ENCODE measurements at regions not wholly inside any gene's neighbourhood (a gene's known extent, or its start where the extent isn't known, plus 50 kb on each side); places are given as distances from the start of the nearest gene placed in this dataset.

- TF ChIP-seq, protein P1, sequence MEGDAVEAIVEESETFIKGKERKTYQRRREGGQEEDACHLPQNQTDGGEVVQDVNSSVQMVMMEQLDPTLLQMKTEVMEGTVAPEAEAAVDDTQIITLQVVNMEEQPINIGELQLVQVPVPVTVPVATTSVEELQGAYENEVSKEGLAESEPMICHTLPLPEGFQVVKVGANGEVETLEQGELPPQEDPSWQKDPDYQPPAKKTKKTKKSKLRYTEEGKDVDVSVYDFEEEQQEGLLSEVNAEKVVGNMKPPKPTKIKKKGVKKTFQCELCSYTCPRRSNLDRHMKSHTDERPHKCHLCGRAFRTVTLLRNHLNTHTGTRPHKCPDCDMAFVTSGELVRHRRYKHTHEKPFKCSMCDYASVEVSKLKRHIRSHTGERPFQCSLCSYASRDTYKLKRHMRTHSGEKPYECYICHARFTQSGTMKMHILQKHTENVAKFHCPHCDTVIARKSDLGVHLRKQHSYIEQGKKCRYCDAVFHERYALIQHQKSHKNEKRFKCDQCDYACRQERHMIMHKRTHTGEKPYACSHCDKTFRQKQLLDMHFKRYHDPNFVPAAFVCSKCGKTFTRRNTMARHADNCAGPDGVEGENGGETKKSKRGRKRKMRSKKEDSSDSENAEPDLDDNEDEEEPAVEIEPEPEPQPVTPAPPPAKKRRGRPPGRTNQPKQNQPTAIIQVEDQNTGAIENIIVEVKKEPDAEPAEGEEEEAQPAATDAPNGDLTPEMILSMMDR (IDR thresholded peaks at IDR 0.05) = no peak
- ATAC-seq (no peak), DNase-seq (no peak)
- intact Hi-C loops (cut with DNase I) = no loop called here
- Histone ChIP-seq H3K27ac (no peak overlapping the region), H3K27me3 (peaks cover 0 to 9% (median 0%) of the 10 kb centered on the region in 7 donors), H3K36me3 (no peaks in the 10 kb centered on the region), H3K4me3 (no peak overlapping the region), H3K4me1 (no peaks in the 10 kb centered on the region), H3K9me3 (no peaks in the 10 kb centered on the region)
- WGBS, 2 donors = 64 to 70% methylated on average over 2 of the region's 2 CpGs
Measured at GRCh38 chr20:43265449-43265848, 75.7 kb upstream of the PTPRT start.

DNA sequence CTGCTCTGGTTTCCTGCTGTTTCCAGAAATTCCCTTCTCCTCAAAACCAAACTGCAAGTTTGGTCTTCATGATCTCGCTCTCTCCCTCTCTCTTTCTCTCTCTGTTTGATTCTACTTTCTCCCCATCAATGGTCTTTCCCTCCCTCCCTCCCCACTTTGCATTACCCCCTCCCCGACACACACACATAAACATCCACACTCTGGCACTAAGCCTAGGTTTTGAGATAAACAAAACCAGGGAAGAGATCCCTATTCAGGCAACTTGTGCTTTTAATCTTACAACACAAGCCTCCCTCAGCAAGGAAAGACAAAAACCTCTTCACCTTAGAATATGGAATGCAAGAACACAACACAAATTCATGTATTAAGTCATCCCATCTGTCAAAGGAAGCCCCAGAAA is 73.5 kb upstream of the PTPRT start:
- intact Hi-C loops (cut with DNase I) = no loop called here
- no peaks in the 10 kb centered on the region for H3K36me3 ChIP-seq
- no peak for ATAC-seq

GRCh38 chr20:43262341-43262740 is 72.6 kb upstream of the PTPRT start:
- TF ChIP-seq, protein P1 (IDR thresholded peaks at IDR 0.05) = no peak
- H3K4me1 ChIP-seq = no peaks in the 10 kb centered on the region
- intact Hi-C loops (cut with DNase I) = no loop called here
- WGBS, 2 donors = 83 to 87% methylated on average over 8 of the region's 8 CpGs
- peaks cover 0 to 2% (median 0%) of the 10 kb centered on the region in 7 donors for H3K27me3 ChIP-seq
- no peaks in the 10 kb centered on the region for H3K36me3 ChIP-seq
- H3K9me3 ChIP-seq = no peaks in the 10 kb centered on the region
- H3K4me3 ChIP-seq = no peak overlapping the region
- DNase-seq (no peak), ATAC-seq (no peak)
- H3K27ac ChIP-seq = no peak overlapping the region

More for the DNA sequence above, 73.5 kb upstream of the PTPRT start:
- Histone ChIP-seq H3K4me3 (no peak overlapping the region), H3K27me3 (peaks cover 0 to 4% (median 0%) of the 10 kb centered on the region in 7 donors), H3K27ac (no peak overlapping the region), H3K4me1 (no peaks in the 10 kb centered on the region), H3K9me3 (no peaks in the 10 kb centered on the region)
- TF ChIP-seq, protein P1 (IDR thresholded peaks at IDR 0.05) = no peak
- no peak for DNase-seq
- 47 to 67% methylated on average over 2 of the region's 2 CpGs for WGBS, 2 donors

GRCh38 chr20:43255877-43256276 is 66.2 kb upstream of the PTPRT start:
- 79 to 84% methylated on average over 7 of the region's 7 CpGs for WGBS, 2 donors
- ATAC-seq = no peak
- H3K4me1 ChIP-seq = no peaks in the 10 kb centered on the region
- no peaks in the 10 kb centered on the region for H3K9me3 ChIP-seq
- no peak overlapping the region for H3K27ac ChIP-seq
- DNase-seq = no peak
- no peaks in the 10 kb centered on the region for H3K36me3 ChIP-seq
- TF ChIP-seq, protein P1 (IDR thresholded peaks at IDR 0.05) = no peak
- peaks cover 0 to 6% (median 0%) of the 10 kb centered on the region in 7 donors for H3K27me3 ChIP-seq
- H3K4me3 ChIP-seq = no peak overlapping the region
- intact Hi-C loops (cut with DNase I) = no loop called here

Data from heart right ventricle (tissue), 16 donors.